Epithelial cell of esophagus (primary cell): ENCODE measurements at regions not wholly inside any gene's neighbourhood (a gene's known extent, or its start where the extent isn't known, plus 50 kb on each side); places are given as distances from the start of the nearest gene placed in this dataset.

ENCODE experiments used
- DNase-seq: peaks from one replicate; pipeline ENCODE4 v3.0.0; 2010; ENCODE audit warnings: low read depth
- H3K4me3 ChIP-seq: 2 replicates; pipeline ENCODE4 v1.5.1; 2011; ENCODE audit warnings: mild to moderate bottlenecking, low read length, control low read depth
- TF ChIP-seq, protein P1 (sequence below): IDR thresholded peaks from 2 replicates; pipeline ENCODE4 v1.5.1; 2011; ENCODE audit warnings: low read depth, mild to moderate bottlenecking, low read length, control low read depth, inconsistent platforms; ENCODE audit not compliant: insufficient read depth; ENCODE audit errors: missing control alignments

DNA sequence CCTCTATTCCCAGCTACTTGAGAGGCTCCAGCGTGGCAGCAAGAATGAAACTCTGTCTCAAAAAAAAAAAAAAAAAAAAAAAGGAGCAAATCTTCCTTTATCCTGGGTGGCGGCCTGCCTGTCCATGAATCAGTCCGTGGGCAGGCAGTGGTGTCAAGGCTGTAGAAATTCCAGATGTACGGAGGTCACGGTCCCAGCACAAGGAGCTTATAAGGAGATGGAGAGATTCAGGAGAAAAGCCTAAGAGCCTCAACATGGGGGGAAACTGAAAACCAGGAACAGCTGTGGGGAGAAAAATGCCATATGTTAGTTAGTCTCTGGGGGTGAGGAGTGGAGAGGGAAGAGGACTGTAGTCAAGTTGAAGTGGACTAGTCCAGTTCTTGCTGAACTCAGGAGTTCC lies 130.5 kb upstream of the CRY1 start:
- no peak overlapping the region for H3K4me3 ChIP-seq
- DNase-seq: no peak
- TF ChIP-seq, protein P1, sequence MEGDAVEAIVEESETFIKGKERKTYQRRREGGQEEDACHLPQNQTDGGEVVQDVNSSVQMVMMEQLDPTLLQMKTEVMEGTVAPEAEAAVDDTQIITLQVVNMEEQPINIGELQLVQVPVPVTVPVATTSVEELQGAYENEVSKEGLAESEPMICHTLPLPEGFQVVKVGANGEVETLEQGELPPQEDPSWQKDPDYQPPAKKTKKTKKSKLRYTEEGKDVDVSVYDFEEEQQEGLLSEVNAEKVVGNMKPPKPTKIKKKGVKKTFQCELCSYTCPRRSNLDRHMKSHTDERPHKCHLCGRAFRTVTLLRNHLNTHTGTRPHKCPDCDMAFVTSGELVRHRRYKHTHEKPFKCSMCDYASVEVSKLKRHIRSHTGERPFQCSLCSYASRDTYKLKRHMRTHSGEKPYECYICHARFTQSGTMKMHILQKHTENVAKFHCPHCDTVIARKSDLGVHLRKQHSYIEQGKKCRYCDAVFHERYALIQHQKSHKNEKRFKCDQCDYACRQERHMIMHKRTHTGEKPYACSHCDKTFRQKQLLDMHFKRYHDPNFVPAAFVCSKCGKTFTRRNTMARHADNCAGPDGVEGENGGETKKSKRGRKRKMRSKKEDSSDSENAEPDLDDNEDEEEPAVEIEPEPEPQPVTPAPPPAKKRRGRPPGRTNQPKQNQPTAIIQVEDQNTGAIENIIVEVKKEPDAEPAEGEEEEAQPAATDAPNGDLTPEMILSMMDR: no peak

DNA sequence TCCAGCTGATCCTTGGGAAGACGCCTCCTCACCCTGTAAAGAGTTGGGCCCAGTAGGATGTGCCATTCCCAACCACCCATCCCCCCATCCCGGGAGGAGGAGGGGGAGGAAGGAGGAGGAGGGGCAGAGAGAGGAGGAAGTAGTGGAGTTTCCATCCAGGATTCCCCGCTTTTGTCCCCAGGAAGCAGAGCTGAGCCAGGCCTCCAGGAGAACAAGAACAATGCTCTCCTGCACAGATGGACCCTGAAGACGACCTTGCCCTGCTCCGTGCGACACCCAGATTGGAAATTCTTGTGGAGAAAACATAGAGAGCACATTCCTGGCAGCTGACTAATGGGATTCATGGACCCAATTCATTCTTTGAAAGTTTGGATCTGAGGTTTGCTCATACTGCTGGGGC lies 132.3 kb upstream of the CRY1 start:
- TF ChIP-seq, protein P1: no peak
- H3K4me3 ChIP-seq: no peak overlapping the region
- no peak for DNase-seq

DNA sequence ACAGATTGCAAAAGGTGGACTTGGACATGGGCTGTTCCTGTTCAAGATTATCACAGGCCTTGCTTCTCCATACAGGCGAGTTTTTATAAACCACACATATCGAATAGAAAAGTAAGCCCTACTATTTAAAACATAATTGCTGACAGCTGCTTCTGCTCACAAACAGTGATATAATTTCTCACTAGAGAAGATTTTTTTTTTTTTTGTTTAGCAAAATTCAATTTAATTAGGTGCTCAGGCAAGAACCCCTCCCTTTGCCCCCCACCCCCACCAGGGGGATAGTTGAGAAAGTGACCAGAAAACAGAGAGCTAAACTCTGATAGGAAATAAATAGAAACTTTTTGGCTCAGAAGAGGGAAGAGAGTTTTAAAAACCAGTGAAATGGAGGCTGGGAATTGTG lies 132.8 kb upstream of the CRY1 start:
- no peak overlapping the region for H3K4me3 ChIP-seq
- DNase-seq: no peak
- TF ChIP-seq, protein P1: no peak

DNA sequence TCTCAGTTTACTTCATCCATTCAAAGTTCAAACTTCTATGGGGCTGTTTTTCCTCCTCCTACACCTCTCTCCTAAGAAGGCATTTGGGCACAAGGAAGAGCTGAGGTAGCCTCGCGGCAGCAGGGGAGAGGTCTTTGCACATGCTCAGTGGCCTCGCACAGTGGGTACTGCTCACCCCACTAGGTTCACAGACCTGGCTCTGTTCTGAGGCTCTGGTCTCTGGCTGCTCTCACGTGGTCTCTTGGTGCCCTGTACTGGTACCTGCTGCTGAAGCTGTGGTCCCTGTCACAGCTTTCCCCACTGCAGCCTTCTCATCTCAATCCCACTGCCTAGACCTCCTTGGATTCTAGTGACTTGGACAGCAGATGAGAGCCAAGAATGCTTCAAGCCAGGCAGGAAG lies 134.7 kb upstream of the CRY1 start:
- TF ChIP-seq, protein P1: no peak
- no peak for DNase-seq
- no peak overlapping the region for H3K4me3 ChIP-seq

DNA sequence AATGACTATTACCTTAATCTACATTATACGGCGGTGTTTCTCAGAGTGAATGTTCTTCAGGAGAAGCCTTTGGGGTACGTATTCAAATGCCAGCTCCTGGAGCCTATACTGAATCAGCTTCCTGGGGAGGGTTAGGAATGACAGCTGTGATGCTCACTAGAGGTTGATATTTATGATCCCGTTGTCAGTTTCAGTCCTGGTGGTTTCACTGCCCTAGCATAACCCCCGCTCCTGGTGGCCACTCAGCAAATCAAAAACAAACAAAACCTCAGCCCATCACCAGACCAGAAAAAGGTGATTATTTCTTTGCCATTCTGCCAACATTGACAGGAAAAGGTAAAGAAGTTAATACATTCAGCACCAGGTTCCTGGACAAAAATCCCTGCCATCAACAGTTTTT lies 136.5 kb upstream of the CRY1 start:
- DNase-seq: no peak
- TF ChIP-seq, protein P1: no peak

DNA sequence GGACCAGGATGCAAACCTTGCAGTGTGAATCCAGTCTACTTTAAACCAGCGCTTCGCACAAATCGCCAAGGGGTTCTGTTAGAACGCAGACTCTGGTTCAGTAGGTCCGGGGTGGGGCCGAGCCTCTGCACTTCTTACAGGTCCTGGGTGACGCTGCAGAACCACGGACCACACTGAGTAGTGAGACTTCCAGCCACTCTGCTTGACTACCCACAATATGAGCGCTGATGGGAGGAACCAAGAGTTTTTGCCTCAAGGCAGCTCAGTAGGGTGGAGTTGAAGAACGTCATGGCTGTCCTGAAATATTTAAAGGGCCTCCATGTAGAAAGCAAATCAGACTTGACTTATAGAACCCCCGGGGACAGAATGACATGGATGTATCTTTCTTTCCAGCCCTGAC lies 138.0 kb upstream of the CRY1 start:
- H3K4me3 ChIP-seq: no peak overlapping the region
- TF ChIP-seq, protein P1: no peak
- DNase-seq: no peak

More for the DNA sequence above, 136.5 kb upstream of the CRY1 start:
- H3K4me3 ChIP-seq: no peak overlapping the region

DNA sequence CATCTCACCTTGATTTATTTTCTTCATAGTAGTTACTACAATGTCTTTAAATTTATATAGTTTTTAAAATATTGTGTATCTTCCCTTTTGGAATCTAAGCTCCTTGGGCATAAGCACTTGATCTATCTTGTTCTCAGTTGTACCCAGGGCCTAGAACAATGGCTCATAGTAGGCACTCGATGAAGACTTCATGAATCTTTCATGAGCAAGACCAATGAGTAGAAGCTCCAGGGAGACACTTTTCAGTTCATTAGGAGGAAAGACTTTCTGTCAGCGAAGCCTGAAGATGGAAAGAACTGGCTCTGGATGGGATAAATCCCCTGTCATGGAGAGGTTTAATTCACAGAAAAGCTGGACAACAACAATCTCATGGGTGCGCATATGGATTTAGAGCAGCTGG lies 140.2 kb upstream of the CRY1 start:
- no peak for DNase-seq
- H3K4me3 ChIP-seq: no peak overlapping the region
- TF ChIP-seq, protein P1: no peak
